Trophoblast cell (in vitro differentiated cells and primary cell): ENCODE measurements at regions not wholly inside any gene's neighbourhood (a gene's known extent, or its start where the extent isn't known, plus 50 kb on each side); places are given as distances from the start of the nearest gene placed in this dataset.

Experiments
- DNase-seq, 2 donors: peaks; one replicate each; pipeline ENCODE4 v3.0.0-alpha.2; 2016
- H2AFZ ChIP-seq: 2 replicates; pipeline ENCODE4 v1.6.1; 2013; ENCODE audit warnings: low read length, moderate library complexity, mild to moderate bottlenecking; ENCODE audit not compliant: insufficient read depth, poor library complexity
- H2AK5ac ChIP-seq: 2 replicates; pipeline ENCODE4 v1.6.1; 2013; ENCODE audit warnings: mild to moderate bottlenecking, low read length
- H2BK120ac ChIP-seq: 2 replicates; pipeline ENCODE4 v1.6.1; 2013; ENCODE audit warnings: low read length, mild to moderate bottlenecking, moderate library complexity; ENCODE audit not compliant: insufficient read depth, poor library complexity
- H2BK12ac ChIP-seq: 2 replicates; pipeline ENCODE4 v1.6.1; 2013; ENCODE audit warnings: mild to moderate bottlenecking, low read length, moderate library complexity
- H2BK5ac ChIP-seq: 2 replicates; pipeline ENCODE4 v1.6.1; 2013; ENCODE audit warnings: low read length, low read depth, moderate library complexity, mild to moderate bottlenecking; ENCODE audit not compliant: poor library complexity
- H3K14ac ChIP-seq: 2 replicates; pipeline ENCODE4 v1.6.1; 2013; ENCODE audit warnings: mild to moderate bottlenecking, low read length
- H3K18ac ChIP-seq: 2 replicates; pipeline ENCODE4 v1.6.1; 2013; ENCODE audit warnings: mild to moderate bottlenecking, low read length
- H3K23ac ChIP-seq: 2 replicates; pipeline ENCODE4 v1.6.1; 2013; ENCODE audit warnings: low read length
- H3K27ac ChIP-seq: 2 replicates; pipeline ENCODE4 v1.5.1; 2013; ENCODE audit warnings: low read depth, mild to moderate bottlenecking, inconsistent platforms, low read length, moderate library complexity
- H3K27me3 ChIP-seq: 2 replicates; pipeline ENCODE4 v1.6.1; 2013; ENCODE audit warnings: inconsistent platforms, mild to moderate bottlenecking, low read length, moderate library complexity; ENCODE audit not compliant: insufficient read depth
- H3K36me3 ChIP-seq, 2 experiments: 1 replicate in 1 of 2; 2 replicates in 1 of 2; pipeline ENCODE4 v1.6.1; 2013; ENCODE audit warnings: low read length in 2 of 2, mild to moderate bottlenecking in 2 of 2, moderate library complexity in 1 of 2; ENCODE audit not compliant: insufficient read depth in 2 of 2, control insufficient read depth in 1 of 2
- H3K4ac ChIP-seq: 2 replicates; pipeline ENCODE4 v1.6.1; 2013; ENCODE audit warnings: low read depth, mild to moderate bottlenecking, low read length, moderate library complexity
- H3K4me1 ChIP-seq, 2 experiments: 1 replicate in 1 of 2; 2 replicates in 1 of 2; pipeline ENCODE4 v1.6.1; 2013; ENCODE audit warnings: low read length in 2 of 2, mild to moderate bottlenecking in 2 of 2, moderate library complexity in 1 of 2; ENCODE audit not compliant: insufficient read depth in 2 of 2, control insufficient read depth in 1 of 2
- H3K4me2 ChIP-seq: 2 replicates; pipeline ENCODE4 v1.6.1; 2013; ENCODE audit warnings: inconsistent platforms, mild to moderate bottlenecking, low read length, moderate library complexity
- H3K4me3 ChIP-seq: 2 replicates; pipeline ENCODE4 v1.5.1; 2013; ENCODE audit warnings: mild to moderate bottlenecking, low read depth, low read length, inconsistent platforms
- H3K79me1 ChIP-seq: one replicate; pipeline ENCODE4 v1.6.1; 2013; ENCODE audit warnings: low read length
- H3K79me2 ChIP-seq: 2 replicates; pipeline ENCODE4 v1.6.1; 2013; ENCODE audit warnings: low read length, mild to moderate bottlenecking; ENCODE audit not compliant: control insufficient read depth, insufficient read depth, poor library complexity
- H3K9ac ChIP-seq: 2 replicates; pipeline ENCODE4 v1.6.1; 2013; ENCODE audit warnings: mild to moderate bottlenecking, low read length
- H3K9me3 ChIP-seq: 2 replicates; pipeline ENCODE4 v1.6.1; 2013; ENCODE audit warnings: low read depth, mild to moderate bottlenecking, control low read depth, inconsistent platforms, low read length; ENCODE audit not compliant: insufficient read depth
- H4K12ac ChIP-seq: 2 replicates; pipeline ENCODE4 v1.6.1; 2013; ENCODE audit warnings: low read depth, mild to moderate bottlenecking, low read length, moderate library complexity
- H4K8ac ChIP-seq: 2 replicates; pipeline ENCODE4 v1.6.1; 2013; ENCODE audit warnings: low read depth, mild to moderate bottlenecking, low read length, moderate library complexity
- H4K91ac ChIP-seq: one replicate; pipeline ENCODE4 v1.6.1; 2013; ENCODE audit warnings: low read depth, mild to moderate bottlenecking, low read length, moderate library complexity
- whole genome bisulfite sequencing: extraction: QIAGEN DNeasy Blood & Tissue Kit; methylation state at CpG from one replicate; pipeline ENCODE4 v1.1.7; 2013; ENCODE audit warnings: missing lambda C conversion rate; ENCODE audit not compliant: insufficient read length, insufficient coverage; ENCODE audit errors: extremely low coverage; 5-methylcytosine and 5-hydroxymethylcytosine counted together

DNA sequence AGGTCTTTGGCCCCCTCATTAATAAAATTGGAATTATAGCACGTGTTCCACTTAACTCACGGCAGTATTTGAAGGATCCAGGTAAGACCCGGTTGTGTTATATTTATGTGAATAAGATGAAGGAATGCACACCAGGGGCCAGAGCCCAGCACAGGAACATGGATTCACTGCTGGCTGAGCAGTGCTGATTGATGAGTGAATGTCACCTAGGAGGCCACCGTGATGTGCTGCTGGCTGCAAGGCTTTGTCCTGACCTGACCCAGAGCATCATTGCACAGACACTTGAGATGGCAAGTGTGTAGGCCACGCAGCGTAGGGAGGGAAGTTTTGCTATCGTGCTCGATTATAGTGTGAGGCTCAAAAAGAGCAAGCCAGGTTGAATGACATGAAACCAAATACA, 350.7 kb upstream of the MGMT start:
- H2AK5ac ChIP-seq: no peak overlapping the region
- WGBS: no CpG with 5 or more reads among the region's 8 CpGs
- no peak overlapping the region for H3K23ac ChIP-seq
- no peaks in the 10 kb centered on the region for H3K4me1 ChIP-seq
- no peak overlapping the region for H3K4ac ChIP-seq
- no peak overlapping the region for H4K91ac ChIP-seq
- H2BK5ac ChIP-seq: no peak overlapping the region
- H4K12ac ChIP-seq: no peak overlapping the region
- H3K9ac ChIP-seq: no peak overlapping the region
- H3K36me3 ChIP-seq: no peaks in the 10 kb centered on the region
- no peak overlapping the region for H4K8ac ChIP-seq
- H3K18ac ChIP-seq: no peak overlapping the region
- H3K9me3 ChIP-seq: peaks cover 7% of the 10 kb centered on the region
- H3K27me3 ChIP-seq: no peaks in the 10 kb centered on the region
- H2BK12ac ChIP-seq: no peak overlapping the region
- no peak overlapping the region for H3K4me3 ChIP-seq
- H3K79me1 ChIP-seq: no peaks in the 10 kb centered on the region
- no peak overlapping the region for H2BK120ac ChIP-seq
- no peak overlapping the region for H3K4me2 ChIP-seq
- no peak overlapping the region for H2AFZ ChIP-seq
- DNase-seq: no peak
- H3K14ac ChIP-seq: no peak overlapping the region
- no peak overlapping the region for H3K27ac ChIP-seq
- H3K79me2 ChIP-seq: no peaks in the 10 kb centered on the region

DNA sequence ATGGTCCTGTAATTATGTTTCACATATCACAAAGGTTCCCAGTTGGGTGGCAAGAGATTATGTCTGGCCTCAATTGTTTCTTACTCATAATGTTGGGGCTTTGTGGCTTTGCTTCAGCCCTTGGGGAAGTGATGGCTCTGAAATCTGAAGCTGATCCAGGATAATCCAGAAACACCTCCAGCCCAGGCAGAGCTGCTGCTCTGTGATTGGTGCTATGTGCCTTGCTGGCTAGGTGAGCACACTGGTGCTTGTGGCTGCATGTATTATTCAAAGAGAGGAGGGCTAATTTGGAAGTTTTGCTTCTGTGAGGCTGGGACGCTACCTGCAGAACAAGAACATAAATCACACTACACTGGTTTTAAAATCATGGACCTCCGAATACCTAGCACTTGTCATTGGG, 346.6 kb upstream of the MGMT start:
- Histone ChIP-seq H3K79me1 (no peaks in the 10 kb centered on the region), H2AFZ (no peak overlapping the region), H3K4ac (no peak overlapping the region), H2AK5ac (no peak overlapping the region), H2BK5ac (no peak overlapping the region), H3K18ac (no peak overlapping the region), H4K91ac (no peak overlapping the region), H3K14ac (no peak overlapping the region), H3K9me3 (peaks cover 7% of the 10 kb centered on the region), H4K8ac (no peak overlapping the region), H3K4me3 (no peak overlapping the region), H2BK120ac (no peak overlapping the region), H3K23ac (no peak overlapping the region), H2BK12ac (no peak overlapping the region), H3K4me1 (no peaks in the 10 kb centered on the region), H3K36me3 (no peaks in the 10 kb centered on the region), H3K27me3 (no peaks in the 10 kb centered on the region), H3K4me2 (no peak overlapping the region), H3K79me2 (no peaks in the 10 kb centered on the region), H3K27ac (no peak overlapping the region), H4K12ac (no peak overlapping the region), H3K9ac (no peak overlapping the region)
- WGBS: no CpG with 5 or more reads among the region's 2 CpGs
- DNase-seq: no peak

DNA sequence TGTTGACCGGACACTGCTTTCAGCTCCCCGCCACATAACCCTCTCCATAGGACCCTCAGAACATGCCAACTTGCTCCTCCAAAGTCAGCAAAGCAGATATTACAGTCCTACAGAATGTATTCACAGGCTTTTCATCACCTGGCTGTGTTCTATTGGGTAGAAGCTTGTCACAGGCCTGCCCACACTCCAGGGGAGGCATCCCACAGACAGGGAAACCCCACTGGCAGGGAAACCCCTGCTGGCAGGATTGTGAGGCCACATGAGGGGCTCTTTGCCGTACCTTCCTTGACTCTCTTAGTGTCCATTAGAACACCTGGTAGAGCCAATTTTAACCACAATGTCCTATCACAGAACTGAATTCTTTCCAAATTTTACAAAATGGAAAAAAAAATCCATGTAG, 344.2 kb upstream of the MGMT start:
- Histone ChIP-seq H4K91ac (no peak overlapping the region), H3K23ac (no peak overlapping the region), H2AK5ac (no peak overlapping the region), H3K4me3 (no peak overlapping the region), H4K8ac (no peak overlapping the region), H3K4ac (no peak overlapping the region), H2AFZ (no peak overlapping the region), H4K12ac (no peak overlapping the region), H2BK5ac (no peak overlapping the region), H2BK12ac (no peak overlapping the region), H3K27ac (no peak overlapping the region), H3K36me3 (no peaks in the 10 kb centered on the region), H3K4me1 (no peaks in the 10 kb centered on the region), H3K79me2 (no peaks in the 10 kb centered on the region), H3K9me3 (peaks cover 5% of the 10 kb centered on the region), H3K18ac (no peak overlapping the region), H3K79me1 (no peaks in the 10 kb centered on the region), H2BK120ac (no peak overlapping the region), H3K14ac (no peak overlapping the region), H3K9ac (no peak overlapping the region), H3K4me2 (no peak overlapping the region), H3K27me3 (no peaks in the 10 kb centered on the region)
- WGBS: no CpG with 5 or more reads among the region's 3 CpGs
- no peak for DNase-seq

DNA sequence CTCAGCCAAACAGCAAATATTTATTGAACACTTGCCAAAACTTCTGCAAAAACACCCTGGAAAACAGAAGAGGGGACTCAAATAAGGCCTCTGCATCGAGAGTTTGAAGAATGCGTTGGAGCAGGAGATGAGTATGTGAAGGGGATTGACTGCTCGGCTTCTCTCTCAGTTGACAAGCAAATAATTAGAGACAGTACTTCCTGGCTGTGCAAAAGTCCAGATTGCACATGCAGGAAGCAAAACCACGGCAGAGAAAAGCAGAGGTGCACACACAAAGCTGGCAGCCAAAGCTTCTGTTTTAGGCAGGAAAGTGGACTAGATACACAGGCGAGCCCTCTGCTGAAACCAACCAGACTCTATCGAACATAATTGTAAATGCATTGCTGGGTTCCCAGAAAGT, 343.6 kb upstream of the MGMT start:
- H3K36me3 ChIP-seq: no peaks in the 10 kb centered on the region
- no peak overlapping the region for H2AFZ ChIP-seq
- H3K79me1 ChIP-seq: no peaks in the 10 kb centered on the region
- no peak overlapping the region for H4K12ac ChIP-seq
- WGBS: no CpG with 5 or more reads among the region's 6 CpGs
- no peak overlapping the region for H2BK120ac ChIP-seq
- H3K27me3 ChIP-seq: no peaks in the 10 kb centered on the region
- no peaks in the 10 kb centered on the region for H3K4me1 ChIP-seq
- H3K18ac ChIP-seq: no peak overlapping the region
- no peak overlapping the region for H4K91ac ChIP-seq
- no peak for DNase-seq
- no peak overlapping the region for H3K9ac ChIP-seq
- no peak overlapping the region for H3K4ac ChIP-seq
- no peak overlapping the region for H2AK5ac ChIP-seq
- no peak overlapping the region for H2BK12ac ChIP-seq
- no peak overlapping the region for H4K8ac ChIP-seq
- no peak overlapping the region for H3K4me3 ChIP-seq
- no peak overlapping the region for H3K14ac ChIP-seq
- no peak overlapping the region for H3K4me2 ChIP-seq
- H3K27ac ChIP-seq: no peak overlapping the region
- no peaks in the 10 kb centered on the region for H3K79me2 ChIP-seq
- no peak overlapping the region for H2BK5ac ChIP-seq
- no peak overlapping the region for H3K23ac ChIP-seq
- peaks cover under 1% of the 10 kb centered on the region for H3K9me3 ChIP-seq
